ENCODE measurements at regions not wholly inside any gene's neighbourhood (a gene's known extent, or its start where the extent isn't known, plus 50 kb on each side); places are given as distances from the start of the nearest gene placed in this dataset.

- no TSS peak for BruUV-seq (replicated peaks)
- Histone ChIP-seq H3K27ac (ENCODE audit: low read length) (no peak overlapping the region), H3F3A (ENCODE audit: low read length, unreplicated experiment) (no peaks in the 10 kb centered on the region), H3K9ac (ENCODE audit: low read length) (no peak overlapping the region), H3K4me2 (ENCODE audit: low read length) (no peak overlapping the region), H3K4me1 (ENCODE audit: insufficient read depth, low read length) (no peaks in the 10 kb centered on the region), H3K79me2 (ENCODE audit: low read length) (no peaks in the 10 kb centered on the region), H3K9me3 (ENCODE audit: low read length) (no peaks in the 10 kb centered on the region), H3K4me3 (ENCODE audit: low read length) (no peak overlapping the region), H3K36me3 (ENCODE audit: low read depth, low read length) (no peaks in the 10 kb centered on the region), H3K9me2 (replicated peaks; ENCODE audit: low read length) (no peaks in the 10 kb centered on the region), H4K20me1 (ENCODE audit: low read length) (no peaks in the 10 kb centered on the region), H2AFZ (ENCODE audit: low read length) (no peak overlapping the region), H3K27me3 (ENCODE audit: low read length) (no peaks in the 10 kb centered on the region)
- TF ChIP-seq EZH2phosphoT487 (IDR thresholded peaks at IDR 0.05; ENCODE audit: borderline replicate concordance, low read length) (no peak), EZH2 (IDR thresholded peaks at IDR 0.05; ENCODE audit: low read length, unreplicated experiment) (no peak)
- DNase-seq: no peak
- intact Hi-C loops (cut with micrococcal nuclease): no loop called here
- ChIA-PET CTCF (no interaction called here), POLR2A (ENCODE audit: unreplicated experiment) (no interaction called here)
- no peak for ATAC-seq
These were observed 56.2 kb upstream of the DPYSL4 start for GRCh38 chr10:132130286-132131265.

GRCh38 chr10:132131581-132132420, 54.9 kb upstream of the DPYSL4 start:
- no peak overlapping the region for H3K4me3 ChIP-seq (ENCODE audit: low read length)
- no peak overlapping the region for H3K9ac ChIP-seq (ENCODE audit: low read length)
- H3K27ac ChIP-seq (ENCODE audit: low read length): no peak overlapping the region
- no peaks in the 10 kb centered on the region for H3K9me2 ChIP-seq (replicated peaks; ENCODE audit: low read length)
- ChIA-PET POLR2A (ENCODE audit: unreplicated experiment) (no interaction called here), CTCF (no interaction called here)
- H3K4me1 ChIP-seq (ENCODE audit: insufficient read depth, low read length): no peaks in the 10 kb centered on the region
- DNase-seq (no peak), ATAC-seq (no peak)
- no peaks in the 10 kb centered on the region for H3K79me2 ChIP-seq (ENCODE audit: low read length)
- H3F3A ChIP-seq (ENCODE audit: low read length, unreplicated experiment): no peaks in the 10 kb centered on the region
- no peaks in the 10 kb centered on the region for H3K9me3 ChIP-seq (ENCODE audit: low read length)
- no peak overlapping the region for H3K4me2 ChIP-seq (ENCODE audit: low read length)
- no peaks in the 10 kb centered on the region for H3K27me3 ChIP-seq (ENCODE audit: low read length)
- H4K20me1 ChIP-seq (ENCODE audit: low read length): no peaks in the 10 kb centered on the region
- intact Hi-C loops (cut with micrococcal nuclease): no loop called here
- BruUV-seq (replicated peaks): no TSS peak
- no peaks in the 10 kb centered on the region for H3K36me3 ChIP-seq (ENCODE audit: low read depth, low read length)
- H2AFZ ChIP-seq (ENCODE audit: low read length): no peak overlapping the region
- TF ChIP-seq EZH2phosphoT487 (IDR thresholded peaks at IDR 0.05; ENCODE audit: borderline replicate concordance, low read length) (no peak), CTCF (conservative IDR thresholded peaks at IDR 0.05; ENCODE audit: low read depth, low read length) (no peak), EZH2 (IDR thresholded peaks at IDR 0.05; ENCODE audit: low read length, unreplicated experiment) (no peak)

- DNase-seq: no peak
These were observed 54.3 kb upstream of the DPYSL4 start for GRCh38 chr10:132132421-132132841.

More at GRCh38 chr10:132132421-132132841, 54.3 kb upstream of the DPYSL4 start:
- H4K20me1 ChIP-seq (ENCODE audit: low read length): no peaks in the 10 kb centered on the region
- CTCF ChIA-PET: no interaction called here
- no peaks in the 10 kb centered on the region for H3K9me3 ChIP-seq (ENCODE audit: low read length)
- ATAC-seq: no peak
- H3K4me1 ChIP-seq (ENCODE audit: insufficient read depth, low read length): no peaks in the 10 kb centered on the region
- no peaks in the 10 kb centered on the region for H3F3A ChIP-seq (ENCODE audit: low read length, unreplicated experiment)
- no peak overlapping the region for H3K9ac ChIP-seq (ENCODE audit: low read length)
- TF ChIP-seq EZH2phosphoT487 (IDR thresholded peaks at IDR 0.05; ENCODE audit: borderline replicate concordance, low read length): no peak
- no peak for TF ChIP-seq EZH2 (IDR thresholded peaks at IDR 0.05; ENCODE audit: low read length, unreplicated experiment)
- TF ChIP-seq CTCF (conservative IDR thresholded peaks at IDR 0.05; ENCODE audit: low read depth, low read length): no peak
- H3K27me3 ChIP-seq (ENCODE audit: low read length): no peaks in the 10 kb centered on the region
- no peaks in the 10 kb centered on the region for H3K36me3 ChIP-seq (ENCODE audit: low read depth, low read length)
- H3K27ac ChIP-seq (ENCODE audit: low read length): no peak overlapping the region
- no peak overlapping the region for H3K4me2 ChIP-seq (ENCODE audit: low read length)
- H2AFZ ChIP-seq (ENCODE audit: low read length): no peak overlapping the region
- intact Hi-C loops (cut with micrococcal nuclease): no loop called here
- H3K4me3 ChIP-seq (ENCODE audit: low read length): no peak overlapping the region
- POLR2A ChIA-PET (ENCODE audit: unreplicated experiment): no interaction called here
- BruUV-seq (replicated peaks): no TSS peak
- no peaks in the 10 kb centered on the region for H3K79me2 ChIP-seq (ENCODE audit: low read length)
- H3K9me2 ChIP-seq (replicated peaks; ENCODE audit: low read length): no peaks in the 10 kb centered on the region
